ENCODE measurements at regions not wholly inside any gene's neighbourhood (a gene's known extent, or its start where the extent isn't known, plus 50 kb on each side); places are given as distances from the start of the nearest gene placed in this dataset.

- H3K4me3 ChIP-seq (ENCODE audit: low read depth, low read length) = no peak overlapping the region
- TF ChIP-seq, protein P1, sequence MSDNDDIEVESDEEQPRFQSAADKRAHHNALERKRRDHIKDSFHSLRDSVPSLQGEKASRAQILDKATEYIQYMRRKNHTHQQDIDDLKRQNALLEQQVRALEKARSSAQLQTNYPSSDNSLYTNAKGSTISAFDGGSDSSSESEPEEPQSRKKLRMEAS (IDR thresholded peaks at IDR 0.05; ENCODE audit: low read depth, low read length) = no peak
- TF ChIP-seq MYC (IDR thresholded peaks at IDR 0.05; ENCODE audit: low read depth, low read length) (no peak), CTCF (IDR thresholded peaks at IDR 0.05; ENCODE audit: low read depth, low read length) (no peak)
- DNase-seq (ENCODE audit: low read depth) = no peak
These were observed 67.1 kb upstream of the ENPP6 start for GRCh38 chr4:184284742-184285141.

DNA sequence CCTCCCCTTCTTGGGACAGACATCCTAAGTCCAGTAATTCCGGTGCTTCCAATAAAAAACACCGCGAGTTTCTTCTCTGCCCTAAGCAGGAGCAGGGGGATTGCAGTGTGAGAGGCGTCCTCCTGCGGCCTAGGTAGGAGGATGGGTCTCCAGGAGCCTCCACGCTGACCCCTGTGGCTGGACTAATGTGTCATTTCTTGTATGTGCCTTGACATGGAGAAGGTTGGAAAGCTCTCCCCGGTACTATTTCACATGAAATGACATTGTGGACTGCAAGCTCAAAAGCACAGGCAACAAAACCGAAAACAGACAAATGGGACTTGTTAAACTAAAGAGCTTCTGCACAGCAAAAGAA, 66.6 kb upstream of the ENPP6 start:
- no peak for DNase-seq (ENCODE audit: low read depth)
- TF ChIP-seq MYC (IDR thresholded peaks at IDR 0.05; ENCODE audit: low read depth, low read length) (no peak), CTCF (IDR thresholded peaks at IDR 0.05; ENCODE audit: low read depth, low read length) (no peak), POLR2A (IDR thresholded peaks at IDR 0.05; ENCODE audit: extremely low read depth, insufficient read length) (no peak)
- TF ChIP-seq, protein P1 (IDR thresholded peaks at IDR 0.05; ENCODE audit: low read depth, low read length) = no peak
- H3K4me3 ChIP-seq (ENCODE audit: low read depth, low read length) = no peak overlapping the region

DNA sequence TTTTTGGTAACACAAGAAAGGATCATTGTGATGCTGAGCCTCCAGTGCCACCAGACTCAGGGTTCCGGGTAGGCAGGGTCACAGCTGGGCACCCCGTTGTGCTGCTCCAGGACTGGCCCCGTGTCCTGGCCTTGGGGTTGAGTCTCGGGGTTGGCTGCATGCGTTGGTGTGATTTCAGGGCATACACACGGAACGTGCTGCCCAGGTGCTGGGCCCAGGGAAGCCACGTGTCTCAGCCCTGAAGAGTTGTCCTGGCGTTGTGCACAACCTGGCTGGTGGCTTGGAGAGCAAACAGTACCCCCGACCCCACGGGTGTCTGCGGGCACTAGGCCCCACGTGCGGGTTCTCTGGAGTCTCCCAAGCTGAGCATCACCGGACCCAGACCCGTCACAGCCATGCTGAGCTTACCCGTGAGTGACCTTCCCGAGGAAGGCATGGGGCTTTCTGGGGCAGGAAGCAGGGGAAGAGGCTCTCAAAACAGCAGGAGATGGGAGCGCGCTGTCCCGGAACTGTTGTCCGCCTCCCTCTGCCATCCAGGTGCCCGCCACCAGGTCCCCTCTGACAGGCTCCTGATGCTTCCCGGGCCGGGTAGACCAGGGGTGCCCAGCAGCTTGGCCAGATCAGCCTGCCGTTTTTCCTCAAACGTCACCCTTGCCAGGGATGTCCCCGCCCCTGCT, 66.1 kb upstream of the ENPP6 start:
- no peak for DNase-seq (ENCODE audit: low read depth)

DNA sequence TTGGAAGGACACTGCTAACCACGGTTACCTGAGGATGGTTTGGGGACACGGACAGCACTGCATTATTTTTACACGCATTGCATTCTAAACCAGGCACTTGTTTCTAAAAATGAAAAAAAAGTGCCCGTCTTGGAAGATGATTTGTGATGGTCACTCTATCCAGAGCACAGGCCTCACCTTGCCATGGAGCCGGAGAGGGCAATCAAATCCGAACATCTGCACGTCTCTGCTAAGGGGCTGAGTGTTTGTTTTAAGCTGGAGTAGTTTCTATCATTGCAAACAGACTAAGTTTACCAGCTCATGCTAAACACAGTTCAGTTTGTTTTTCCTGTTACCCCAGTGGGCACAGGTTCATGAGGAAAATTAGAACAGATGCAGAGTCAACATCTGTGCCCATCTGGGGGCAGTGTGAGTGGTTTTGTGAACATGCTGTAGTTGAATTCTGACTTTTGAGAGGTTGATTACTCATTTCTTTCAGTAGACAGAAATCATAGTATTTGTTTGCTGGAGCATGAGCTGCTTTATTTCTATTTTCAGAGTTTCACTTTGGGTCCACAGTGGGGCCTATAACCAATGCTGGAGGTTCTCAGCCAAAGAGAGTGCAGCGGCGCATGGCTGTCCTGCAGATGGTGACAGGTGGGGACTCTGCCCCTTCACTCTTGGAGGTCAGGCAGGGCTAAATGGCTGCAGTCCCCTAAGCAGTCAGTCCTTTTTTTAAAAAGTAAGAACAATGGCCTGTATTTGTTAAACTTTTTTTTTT, 65.4 kb upstream of the ENPP6 start:
- TF ChIP-seq MYC (IDR thresholded peaks at IDR 0.05; ENCODE audit: low read depth, low read length) (no peak), CTCF (IDR thresholded peaks at IDR 0.05; ENCODE audit: low read depth, low read length) (no peak), POLR2A (IDR thresholded peaks at IDR 0.05; ENCODE audit: extremely low read depth, insufficient read length) (no peak)
- TF ChIP-seq, protein P1 (IDR thresholded peaks at IDR 0.05; ENCODE audit: low read depth, low read length) = no peak
- H3K4me3 ChIP-seq (ENCODE audit: low read depth, low read length) = no peak overlapping the region
- no peak for DNase-seq (ENCODE audit: low read depth)

More for the DNA sequence above, 66.1 kb upstream of the ENPP6 start:
- no peak overlapping the region for H3K4me3 ChIP-seq (ENCODE audit: low read depth, low read length)
- TF ChIP-seq POLR2A (IDR thresholded peaks at IDR 0.05; ENCODE audit: extremely low read depth, insufficient read length) (no peak), CTCF (IDR thresholded peaks at IDR 0.05; ENCODE audit: low read depth, low read length) (no peak), MYC (IDR thresholded peaks at IDR 0.05; ENCODE audit: low read depth, low read length) (no peak)
- TF ChIP-seq, protein P1 (IDR thresholded peaks at IDR 0.05; ENCODE audit: low read depth, low read length) = no peak

DNA sequence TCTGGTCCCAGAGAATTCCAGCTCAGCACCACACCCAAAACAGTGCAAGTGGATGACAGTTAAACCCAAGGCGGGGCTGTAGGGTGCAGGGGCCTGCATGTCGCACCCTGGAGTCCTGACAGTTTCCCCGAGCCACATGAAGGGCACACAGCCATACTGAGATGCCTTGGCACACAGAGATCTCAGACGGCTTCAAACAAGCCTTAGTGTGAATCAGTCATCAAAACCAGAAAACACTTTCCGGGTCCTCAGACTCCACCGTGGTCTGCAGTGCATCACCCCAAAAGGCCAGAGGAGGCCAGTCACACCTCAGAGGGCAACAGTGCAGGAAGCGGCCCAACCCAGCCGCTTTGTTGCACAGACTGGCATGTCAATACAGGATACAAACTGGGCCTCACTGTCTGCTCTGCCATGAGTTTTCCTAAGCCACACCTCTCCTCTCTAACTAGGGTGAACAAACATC, 64.6 kb upstream of the ENPP6 start:
- DNase-seq (ENCODE audit: low read depth) = no peak
- TF ChIP-seq, protein P1 (IDR thresholded peaks at IDR 0.05; ENCODE audit: low read depth, low read length) = no peak
- TF ChIP-seq POLR2A (IDR thresholded peaks at IDR 0.05; ENCODE audit: extremely low read depth, insufficient read length) (no peak), CTCF (IDR thresholded peaks at IDR 0.05; ENCODE audit: low read depth, low read length) (no peak), MYC (IDR thresholded peaks at IDR 0.05; ENCODE audit: low read depth, low read length) (no peak)
- H3K4me3 ChIP-seq (ENCODE audit: low read depth, low read length) = no peak overlapping the region
